ENCODE measurements at regions not wholly inside any gene's neighbourhood (a gene's known extent, or its start where the extent isn't known, plus 50 kb on each side); places are given as distances from the start of the nearest gene placed in this dataset.
A peak's percentile ranks its signal among the peaks of the same experiment; 100 is the strongest.

- H3K36me3 ChIP-seq, result no peaks in the 10 kb centered on the region
- H3K27me3 ChIP-seq, result no peaks in the 10 kb centered on the region
- TF ChIP-seq CTCF (IDR thresholded peaks at IDR 0.05; ENCODE audit: low read depth, low read length), result no peak
- H3K27ac ChIP-seq, result peak overlapping the region; percentile 85
- peak in 1 of 2 donors; percentile 10 for DNase-seq (ENCODE audit: low read depth in 1 of 2, low spot score in 1 of 2)
- no peak overlapping the region for H3K4me3 ChIP-seq
- peaks cover 19% of the 10 kb centered on the region for H3K4me1 ChIP-seq (ENCODE audit: low read depth)
- no peaks in the 10 kb centered on the region for H3K9me3 ChIP-seq (ENCODE audit: low read depth)
Observed at GRCh38 chr4:162706051-162706450, 460.6 kb downstream of the NAF1 start.

GRCh38 chr4:162705130-162705803 is 461.4 kb downstream of the NAF1 start:
- H3K9me3 ChIP-seq (ENCODE audit: low read depth), result no peaks in the 10 kb centered on the region
- H3K27me3 ChIP-seq, result no peaks in the 10 kb centered on the region
- no peak overlapping the region for H3K4me3 ChIP-seq
- DNase-seq (ENCODE audit: low read depth in 1 of 2, low spot score in 1 of 2), result peak in 1 of 2 donors; percentile 2
- TF ChIP-seq CTCF (IDR thresholded peaks at IDR 0.05; ENCODE audit: low read depth, low read length), result no peak
- no peaks in the 10 kb centered on the region for H3K36me3 ChIP-seq
- peaks cover 19% of the 10 kb centered on the region for H3K4me1 ChIP-seq (ENCODE audit: low read depth)
- peak overlapping the region; percentile 85 for H3K27ac ChIP-seq

- Histone ChIP-seq H3K9me3 (ENCODE audit: low read depth) (no peaks in the 10 kb centered on the region), H3K4me1 (ENCODE audit: low read depth) (peaks cover 12% of the 10 kb centered on the region), H3K4me3 (no peak overlapping the region), H3K27me3 (no peaks in the 10 kb centered on the region), H3K36me3 (no peaks in the 10 kb centered on the region), H3K27ac (no peak overlapping the region)
- no peak for DNase-seq (ENCODE audit: low read depth in 1 of 2, low spot score in 1 of 2)
- TF ChIP-seq CTCF (IDR thresholded peaks at IDR 0.05; ENCODE audit: low read depth, low read length), result no peak
Observed at GRCh38 chr4:162700815-162701361, 465.8 kb downstream of the NAF1 start.

GRCh38 chr4:162700358-162700757 is 466.3 kb downstream of the NAF1 start:
- no peak overlapping the region for H3K27ac ChIP-seq
- H3K36me3 ChIP-seq, result no peaks in the 10 kb centered on the region
- TF ChIP-seq CTCF (IDR thresholded peaks at IDR 0.05; ENCODE audit: low read depth, low read length), result no peak
- H3K4me3 ChIP-seq, result no peak overlapping the region
- peaks cover 7% of the 10 kb centered on the region for H3K4me1 ChIP-seq (ENCODE audit: low read depth)
- no peaks in the 10 kb centered on the region for H3K9me3 ChIP-seq (ENCODE audit: low read depth)
- DNase-seq (ENCODE audit: low read depth in 1 of 2, low spot score in 1 of 2), result no peak
- H3K27me3 ChIP-seq, result no peaks in the 10 kb centered on the region

- no peak overlapping the region for H3K4me3 ChIP-seq
- no peaks in the 10 kb centered on the region for H3K36me3 ChIP-seq
- H3K27me3 ChIP-seq, result no peaks in the 10 kb centered on the region
- TF ChIP-seq CTCF (IDR thresholded peaks at IDR 0.05; ENCODE audit: low read depth, low read length), result no peak
- DNase-seq (ENCODE audit: low read depth in 1 of 2, low spot score in 1 of 2), result no peak
- no peaks in the 10 kb centered on the region for H3K4me1 ChIP-seq (ENCODE audit: low read depth)
- H3K9me3 ChIP-seq (ENCODE audit: low read depth), result no peaks in the 10 kb centered on the region
- H3K27ac ChIP-seq, result no peak overlapping the region
Observed at GRCh38 chr4:162699629-162700028, 467.1 kb downstream of the NAF1 start.
